Upper lobe of left lung (tissue), 6 donors: ENCODE measurements at regions not wholly inside any gene's neighbourhood (a gene's known extent, or its start where the extent isn't known, plus 50 kb on each side); places are given as distances from the start of the nearest gene placed in this dataset.
"Not testable (repeated sequence)": the region's sequence is repeated elsewhere in the genome, so short reads cannot be mapped to it uniquely, and the experiment has no call there.

Source experiments
- ATAC-seq, 2 donors: fragments of 200-7000 bp; cut with Tn5 transposase; one replicate each; pipeline ENCODE4 v1.9.1; 2022; ENCODE audit warnings: mild to moderate bottlenecking in 2 of 2, moderate library complexity in 2 of 2; ENCODE audit not compliant: low FRiP score in 2 of 2
- DNase-seq, 2 donors: peaks; one replicate each; pipeline ENCODE4 v3.0.0-alpha.2; 2019 to 2020
- H3K27ac ChIP-seq, 4 donors: fragments of 200-600 bp; sonication (generic); one replicate each; pipeline ENCODE4 v1.5.1; 2016 to 2019
- H3K27me3 ChIP-seq, 4 donors: fragments of 200-600 bp; sonication (generic); one replicate each; pipeline ENCODE4 v1.5.1; 2017 to 2019
- H3K36me3 ChIP-seq, 4 donors: fragments of 200-600 bp; sonication (generic); one replicate each; pipeline ENCODE4 v1.5.1; 2016 to 2019
- H3K4me1 ChIP-seq, 4 donors: fragments of 200-600 bp; sonication (generic); one replicate each; pipeline ENCODE4 v1.5.1; 2018 to 2019
- H3K4me3 ChIP-seq, 4 donors: fragments of 200-600 bp; sonication (generic); one replicate each; pipeline ENCODE4 v1.5.1; 2017 to 2019; ENCODE audit warnings: mild to moderate bottlenecking in 2 of 4, moderate library complexity in 1 of 4
- H3K9me3 ChIP-seq, 4 donors: fragments of 200-600 bp; sonication (generic); one replicate each; pipeline ENCODE4 v1.5.1; 2018 to 2019
- EP300 ChIP-seq, 4 donors: sonication (generic); formaldehyde crosslinking; IDR thresholded peaks; one replicate each; pipeline ENCODE4 v1.5.1; 2017; ENCODE audit warnings: antibody characterized with exemption in 4 of 4, control low read depth in 2 of 4
- POLR2A ChIP-seq, 4 donors: fragments of 450-650 bp; IDR thresholded peaks; one replicate each; pipeline ENCODE4 v1.5.1; 2016 to 2017; ENCODE audit warnings: antibody characterized with exemption in 4 of 4, mild to moderate bottlenecking in 2 of 4
- POLR2AphosphoS5 ChIP-seq, 2 donors: sonication (generic); formaldehyde crosslinking; IDR thresholded peaks; one replicate each; pipeline ENCODE4 v1.5.1; 2017; ENCODE audit warnings: antibody characterized with exemption in 2 of 2
- WGBS, 2 donors: methylation state at CpG; one replicate each; pipeline ENCODE4 v1.1.5; 2017 to 2018; 5-methylcytosine and 5-hydroxymethylcytosine counted together
- TF ChIP-seq, protein P1 (sequence below), 6 experiments: fragments of 450-650 bp in 4 of 6; fragments of 200-600 bp in 2 of 6; sonication (generic) in 2 of 6; IDR thresholded peaks; one replicate each; pipeline ENCODE4 v1.5.1; 2016 to 2019; ENCODE audit warnings: antibody characterized with exemption in 6 of 6
- donor health status: DM: no; HTN: no; CAD: no; lungs with moderate emphysema.
- donor health status: DM: no; HTN: yes; CAD: no; lungs with severe emphysema.

DNA sequence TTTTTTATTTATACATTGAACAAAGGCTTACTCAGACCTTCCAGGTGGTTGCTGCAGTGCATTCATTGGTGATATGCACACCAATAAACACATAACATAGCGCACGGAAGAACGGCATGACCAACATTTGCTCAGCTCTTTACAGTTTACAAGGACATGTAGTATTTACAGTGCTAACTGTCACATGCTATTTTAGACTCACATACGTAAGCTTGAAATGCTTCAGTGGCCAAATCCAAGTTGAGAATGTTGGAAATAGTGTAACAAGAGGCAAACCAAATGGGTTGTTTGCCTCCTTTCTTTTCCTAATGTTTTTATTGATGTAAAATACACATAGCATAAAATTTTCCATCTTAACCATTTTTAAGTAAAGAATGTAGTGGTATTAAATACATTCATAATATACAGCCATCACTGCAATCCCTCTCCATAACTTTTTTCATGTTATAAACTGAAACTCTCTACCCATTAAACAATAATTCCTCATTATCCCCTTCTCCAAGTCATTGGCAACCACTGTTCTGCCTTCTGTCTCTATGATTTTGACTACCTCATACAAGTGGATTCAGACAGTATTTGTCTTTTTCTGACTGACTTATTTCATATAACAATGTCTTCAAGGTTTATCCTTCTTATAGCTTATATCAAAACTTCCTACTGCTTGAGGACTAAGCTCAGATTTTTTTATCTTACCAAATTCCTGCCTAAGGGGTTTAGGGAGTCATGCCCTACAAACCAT, 1722.9 kb upstream of the AGA start:
- Histone ChIP-seq H3K4me1 (no peaks in the 10 kb centered on the region), H3K9me3 (no peaks in the 10 kb centered on the region), H3K27me3 (no peaks in the 10 kb centered on the region), H3K4me3 (no peak overlapping the region), H3K27ac (no peak overlapping the region), H3K36me3 (no peaks in the 10 kb centered on the region)
- no peak for DNase-seq
- TF ChIP-seq EP300 (IDR thresholded peaks at IDR 0.05): no peak
- TF ChIP-seq POLR2A (IDR thresholded peaks at IDR 0.05): no peak
- no peak for TF ChIP-seq POLR2AphosphoS5 (IDR thresholded peaks at IDR 0.05)
- TF ChIP-seq, protein P1, sequence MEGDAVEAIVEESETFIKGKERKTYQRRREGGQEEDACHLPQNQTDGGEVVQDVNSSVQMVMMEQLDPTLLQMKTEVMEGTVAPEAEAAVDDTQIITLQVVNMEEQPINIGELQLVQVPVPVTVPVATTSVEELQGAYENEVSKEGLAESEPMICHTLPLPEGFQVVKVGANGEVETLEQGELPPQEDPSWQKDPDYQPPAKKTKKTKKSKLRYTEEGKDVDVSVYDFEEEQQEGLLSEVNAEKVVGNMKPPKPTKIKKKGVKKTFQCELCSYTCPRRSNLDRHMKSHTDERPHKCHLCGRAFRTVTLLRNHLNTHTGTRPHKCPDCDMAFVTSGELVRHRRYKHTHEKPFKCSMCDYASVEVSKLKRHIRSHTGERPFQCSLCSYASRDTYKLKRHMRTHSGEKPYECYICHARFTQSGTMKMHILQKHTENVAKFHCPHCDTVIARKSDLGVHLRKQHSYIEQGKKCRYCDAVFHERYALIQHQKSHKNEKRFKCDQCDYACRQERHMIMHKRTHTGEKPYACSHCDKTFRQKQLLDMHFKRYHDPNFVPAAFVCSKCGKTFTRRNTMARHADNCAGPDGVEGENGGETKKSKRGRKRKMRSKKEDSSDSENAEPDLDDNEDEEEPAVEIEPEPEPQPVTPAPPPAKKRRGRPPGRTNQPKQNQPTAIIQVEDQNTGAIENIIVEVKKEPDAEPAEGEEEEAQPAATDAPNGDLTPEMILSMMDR (IDR thresholded peaks at IDR 0.05): no peak
- WGBS, 2 donors: 67 to 83% methylated on average over 4 of the region's 4 CpGs
- ATAC-seq: no peak

DNA sequence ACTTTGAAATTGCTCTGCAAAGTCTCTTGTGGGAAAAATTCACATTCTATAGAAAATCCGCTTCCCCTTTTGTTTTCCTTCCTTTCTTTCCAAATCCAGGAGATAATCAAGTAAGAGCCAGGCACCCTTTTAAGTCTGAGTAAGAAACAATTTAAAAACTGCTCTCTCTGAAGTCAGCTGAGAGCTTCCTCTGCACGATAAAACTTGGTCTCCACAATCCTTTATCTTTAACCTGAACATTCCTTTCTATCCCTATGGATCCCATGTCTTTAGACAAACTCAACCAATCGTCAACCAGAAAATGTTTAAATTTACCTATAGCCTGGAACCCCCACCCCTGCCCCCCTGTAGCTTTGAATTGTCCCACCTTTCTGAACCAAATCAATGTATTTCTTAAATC, 1723.6 kb upstream of the AGA start:
- H3K9me3 ChIP-seq: peaks cover 0 to 2% (median 0%) of the 10 kb centered on the region in 4 donors
- H3K36me3 ChIP-seq: no peaks in the 10 kb centered on the region
- TF ChIP-seq POLR2AphosphoS5 (IDR thresholded peaks at IDR 0.05) (no peak), EP300 (IDR thresholded peaks at IDR 0.05) (no peak), POLR2A (IDR thresholded peaks at IDR 0.05) (no peak)
- TF ChIP-seq, protein P1 (IDR thresholded peaks at IDR 0.05): no peak
- 57 to 63% methylated on average over 3 of the region's 3 CpGs for WGBS, 2 donors
- no peak overlapping the region for H3K4me3 ChIP-seq
- no peaks in the 10 kb centered on the region for H3K27me3 ChIP-seq
- no peak for DNase-seq
- H3K4me1 ChIP-seq: no peaks in the 10 kb centered on the region
- H3K27ac ChIP-seq: no peak overlapping the region
- ATAC-seq: no peak

DNA sequence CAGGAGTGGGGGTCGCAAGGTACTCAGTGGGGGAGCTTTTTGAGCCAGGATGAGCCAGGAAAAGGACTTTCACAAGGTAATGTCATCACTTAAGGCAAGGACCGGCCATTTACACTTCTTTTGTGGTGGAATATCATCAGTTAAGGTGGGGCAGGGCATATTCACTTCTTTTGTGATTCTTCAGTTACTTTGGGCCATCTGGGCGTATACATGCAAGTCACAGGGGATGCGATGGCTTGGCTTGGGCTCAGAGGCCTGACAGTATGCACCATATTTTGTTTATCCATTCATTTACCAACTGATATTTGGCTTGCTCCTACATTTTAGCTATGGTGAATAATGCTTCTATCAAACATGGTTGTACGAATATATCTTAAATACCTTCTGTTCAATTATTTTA, 1728.1 kb upstream of the AGA start:
- WGBS, 2 donors: 87 to 92% methylated on average over 4 to 5 of the region's 5 CpGs
- H3K9me3 ChIP-seq, H3K36me3 ChIP-seq, H3K4me1 ChIP-seq, DNase-seq, ATAC-seq, H3K27ac ChIP-seq, H3K4me3 ChIP-seq, H3K27me3 ChIP-seq: not testable (repeated sequence)

DNA sequence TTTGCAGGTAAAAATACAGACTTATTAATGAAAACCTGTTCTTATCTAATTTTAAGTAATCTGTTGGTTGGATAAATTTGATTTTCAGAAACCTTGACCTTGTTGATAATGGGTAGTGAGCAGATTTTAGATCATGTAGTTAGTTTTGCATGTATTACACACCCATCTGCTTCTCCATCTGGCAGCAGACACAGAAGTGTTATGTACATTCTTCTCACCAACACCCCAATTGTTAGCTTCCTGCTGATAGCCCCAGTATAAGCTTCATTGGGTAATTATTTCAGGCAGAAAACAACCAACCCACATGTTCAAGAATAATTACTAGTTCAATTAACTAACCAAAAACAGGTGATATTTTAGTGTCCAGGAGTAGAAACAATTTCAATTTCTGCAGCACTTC, 1740.5 kb upstream of the AGA start:
- Histone ChIP-seq H3K36me3 (no peaks in the 10 kb centered on the region), H3K27me3 (no peaks in the 10 kb centered on the region), H3K27ac (no peak overlapping the region), H3K9me3 (peaks cover 0 to 7% (median 0%) of the 10 kb centered on the region in 4 donors), H3K4me3 (no peak overlapping the region), H3K4me1 (no peaks in the 10 kb centered on the region)
- TF ChIP-seq EP300 (IDR thresholded peaks at IDR 0.05) (no peak), POLR2A (IDR thresholded peaks at IDR 0.05) (no peak), POLR2AphosphoS5 (IDR thresholded peaks at IDR 0.05) (no peak)
- TF ChIP-seq, protein P1 (IDR thresholded peaks at IDR 0.05): no peak
- no peak for ATAC-seq
- DNase-seq: no peak

DNA sequence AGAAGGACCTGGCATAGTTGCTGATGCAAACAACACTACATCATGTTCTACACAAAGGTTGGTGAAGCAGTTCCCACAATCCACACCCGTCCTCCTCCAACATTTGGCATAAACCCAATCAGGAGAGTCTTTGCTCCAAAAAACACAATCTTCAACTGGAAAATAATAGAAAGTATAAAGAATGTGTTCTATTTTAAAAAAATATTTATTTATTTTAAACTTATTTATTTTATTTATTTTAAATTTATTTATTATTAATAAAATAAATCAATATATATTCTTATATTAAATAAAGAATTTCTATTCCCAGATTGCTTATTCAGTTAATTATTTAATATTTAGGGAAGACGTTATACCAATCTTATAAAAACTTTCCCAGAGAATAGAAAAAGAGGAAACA, 1753.7 kb upstream of the AGA start:
- no peaks in the 10 kb centered on the region for H3K36me3 ChIP-seq
- 79 to 86% methylated on average over 2 of the region's 2 CpGs for WGBS, 2 donors
- no peaks in the 10 kb centered on the region for H3K9me3 ChIP-seq
- H3K4me1 ChIP-seq: no peaks in the 10 kb centered on the region
- no peaks in the 10 kb centered on the region for H3K27me3 ChIP-seq
- TF ChIP-seq EP300 (IDR thresholded peaks at IDR 0.05) (no peak), POLR2AphosphoS5 (IDR thresholded peaks at IDR 0.05) (no peak), POLR2A (IDR thresholded peaks at IDR 0.05) (no peak)
- TF ChIP-seq, protein P1 (IDR thresholded peaks at IDR 0.05): no peak
- ATAC-seq (no peak), DNase-seq (no peak)
- no peak overlapping the region for H3K4me3 ChIP-seq
- H3K27ac ChIP-seq: no peak overlapping the region
